CD4-positive, CD25-positive, alpha-beta regulatory T cell (primary cell): ENCODE measurements at regions not wholly inside any gene's neighbourhood (a gene's known extent, or its start where the extent isn't known, plus 50 kb on each side); places are given as distances from the start of the nearest gene placed in this dataset.

Source experiments
- ATAC-seq, 2 donors: fragments of 150-1000 bp; cut with Tn5 transposase; one replicate each; pipeline ENCODE4 v1.10.0; 2021; ENCODE audit warnings: low read depth in 2 of 2, moderate number of reproducible peaks in 2 of 2, moderate library complexity in 1 of 2
- DNase-seq, 3 donors: peaks; one replicate each; pipeline versions ENCODE4 v3.0.0 to v3.0.0-alpha.2; 2012 to 2022; ENCODE audit warnings: mixed read lengths in 1 of 3
- H3K27ac ChIP-seq: one replicate; pipeline ENCODE4 v1.7.0; 2013; ENCODE audit warnings: mild to moderate bottlenecking, low read length; ENCODE audit not compliant: insufficient read depth, poor library complexity, severe bottlenecking
- H3K27me3 ChIP-seq: one replicate; pipeline ENCODE4 v1.7.0; 2013; ENCODE audit warnings: low read length; ENCODE audit not compliant: control insufficient read depth, insufficient read depth
- H3K36me3 ChIP-seq: one replicate; pipeline ENCODE4 v1.7.0; 2013; ENCODE audit warnings: mild to moderate bottlenecking, low read length, moderate library complexity; ENCODE audit not compliant: control insufficient read depth, insufficient read depth
- H3K4me1 ChIP-seq: 2 replicates; pipeline ENCODE4 v1.7.0; 2013; ENCODE audit warnings: mild to moderate bottlenecking, low read length; ENCODE audit not compliant: insufficient read depth, control insufficient read depth, poor library complexity, severe bottlenecking
- H3K4me3 ChIP-seq: one replicate; pipeline ENCODE4 v1.7.0; 2013; ENCODE audit warnings: low read depth, mild to moderate bottlenecking, low read length, moderate library complexity
- H3K9me3 ChIP-seq, 2 experiments: 1 replicate in 1 of 2; 2 replicates in 1 of 2; pipeline ENCODE4 v1.7.0; 2013; ENCODE audit warnings: low read length in 2 of 2, mild to moderate bottlenecking in 1 of 2, moderate library complexity in 1 of 2; ENCODE audit not compliant: control insufficient read depth in 2 of 2
- H3K27ac Mint-ChIP-seq, 3 donors: one replicate each; pipeline ENCODE4 v1.8.0; 2020 to 2022; ENCODE audit warnings: mild to moderate bottlenecking in 3 of 3, mixed read lengths in 3 of 3, moderate library complexity in 2 of 3
- H3K27me3 Mint-ChIP-seq: one replicate; pipeline ENCODE4 v1.8.0; 2022; ENCODE audit warnings: mild to moderate bottlenecking, mixed read lengths
- H3K36me3 Mint-ChIP-seq: one replicate; pipeline ENCODE4 v1.8.0; 2020; ENCODE audit warnings: mixed read lengths
- H3K4me1 Mint-ChIP-seq, 4 donors: one replicate each; pipeline ENCODE4 v1.8.0; 2020 to 2022; ENCODE audit warnings: mixed read lengths in 4 of 4, mild to moderate bottlenecking in 1 of 4
- H3K4me3 Mint-ChIP-seq, 4 donors: one replicate each; pipeline ENCODE4 v1.8.0; 2020 to 2022; ENCODE audit warnings: mild to moderate bottlenecking in 4 of 4, mixed read lengths in 4 of 4, moderate library complexity in 3 of 4
- H3K9me3 Mint-ChIP-seq, 7 donors: one replicate each; pipeline ENCODE4 v1.8.0; 2020 to 2022; ENCODE audit warnings: mixed read lengths in 7 of 7, mild to moderate bottlenecking in 3 of 7, moderate library complexity in 2 of 7

DNA sequence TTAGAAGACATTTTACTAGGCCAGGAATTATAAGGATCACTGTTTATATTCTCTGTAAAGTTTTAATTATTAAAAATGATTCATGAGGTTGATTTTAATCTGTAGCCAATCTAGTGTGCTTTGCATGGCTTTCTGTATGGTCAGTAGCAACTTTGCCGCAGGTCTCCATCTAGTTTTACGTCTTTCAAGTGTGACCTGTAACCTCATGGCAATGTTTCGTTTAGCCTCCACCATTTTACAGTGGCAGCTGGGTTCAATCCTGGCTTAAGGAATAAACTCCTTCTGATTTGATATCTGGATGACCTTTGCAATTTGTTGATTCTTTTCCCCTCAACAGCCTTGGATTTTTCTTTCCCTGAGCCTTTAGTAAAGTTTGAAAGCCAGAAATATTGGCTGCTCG is 434.5 kb upstream of the CDH9 start:
- Histone ChIP-seq H3K27ac (no peak overlapping the region), H3K27me3 (no peaks in the 10 kb centered on the region), H3K4me1 (no peaks in the 10 kb centered on the region), H3K36me3 (no peaks in the 10 kb centered on the region), H3K9me3 (peaks cover 4 to 9% of the 10 kb centered on the region in 2 experiments), H3K4me3 (no peak overlapping the region)
- Mint-ChIP-seq H3K9me3 (peaks cover 0 to 16% (median 3%) of the 10 kb centered on the region in 7 donors), H3K36me3 (no peaks in the 10 kb centered on the region), H3K4me3 (no peak overlapping the region), H3K27ac (no peak overlapping the region), H3K27me3 (no peaks in the 10 kb centered on the region), H3K4me1 (no peaks in the 10 kb centered on the region)
- DNase-seq (no peak), ATAC-seq (no peak)

DNA sequence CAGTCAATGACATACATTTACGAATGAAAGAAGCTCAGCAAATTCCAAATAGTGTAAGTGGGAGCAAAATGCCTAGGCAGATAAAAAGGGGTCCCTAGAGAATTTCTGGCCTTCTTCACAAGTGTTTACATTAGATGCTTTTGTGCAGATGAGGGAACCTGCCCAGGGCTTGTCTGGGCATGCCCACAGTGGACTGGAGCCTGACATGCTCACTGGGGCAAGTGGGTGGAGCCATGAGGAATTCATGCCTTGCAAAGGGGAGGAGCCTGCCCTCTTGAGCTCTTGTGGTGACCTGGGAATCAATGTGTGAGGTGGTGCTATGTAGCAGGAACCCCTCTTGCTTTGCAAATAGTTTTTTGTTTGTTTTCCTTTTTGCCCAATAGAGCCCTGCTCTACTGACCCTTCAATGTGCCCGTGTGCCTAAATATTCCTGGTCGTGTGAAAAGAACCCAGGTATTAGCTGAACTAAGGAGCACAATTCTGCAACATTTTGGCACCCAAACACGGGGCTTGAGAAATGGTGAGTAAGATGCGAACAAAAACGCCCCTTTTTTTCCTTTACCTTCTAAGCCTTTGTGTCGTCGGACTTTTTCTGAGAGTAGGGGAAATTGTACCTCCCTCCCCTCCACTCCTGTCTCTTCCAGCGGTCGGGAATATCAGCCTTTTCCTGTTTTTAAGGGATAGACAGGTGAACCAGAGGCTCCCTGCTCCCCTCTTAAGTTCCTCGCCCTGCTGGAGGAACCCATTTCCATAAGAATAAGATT is 433.8 kb upstream of the CDH9 start:
- no peak for ATAC-seq
- Mint-ChIP-seq H3K27me3 (no peaks in the 10 kb centered on the region), H3K36me3 (no peaks in the 10 kb centered on the region), H3K9me3 (peaks cover 0 to 13% (median 2%) of the 10 kb centered on the region in 7 donors), H3K27ac (no peak overlapping the region), H3K4me3 (no peak overlapping the region), H3K4me1 (no peaks in the 10 kb centered on the region)
- DNase-seq: peak in 1 of 3 donors; percentile 10
- Histone ChIP-seq H3K27me3 (no peaks in the 10 kb centered on the region), H3K4me3 (no peak overlapping the region), H3K9me3 (peaks cover 4% of the 10 kb centered on the region in 2 experiments), H3K4me1 (no peaks in the 10 kb centered on the region), H3K36me3 (no peaks in the 10 kb centered on the region), H3K27ac (no peak overlapping the region)

- ATAC-seq: no peak
- no peak overlapping the region for H3K4me3 ChIP-seq
- H3K36me3 Mint-ChIP-seq: no peaks in the 10 kb centered on the region
- peaks cover 0 to 16% (median 3%) of the 10 kb centered on the region in 7 donors for H3K9me3 Mint-ChIP-seq
- no peaks in the 10 kb centered on the region for H3K4me1 Mint-ChIP-seq
- no peak for DNase-seq
- H3K27ac Mint-ChIP-seq: no peak overlapping the region
- no peaks in the 10 kb centered on the region for H3K36me3 ChIP-seq
- H3K27me3 Mint-ChIP-seq: no peaks in the 10 kb centered on the region
- no peaks in the 10 kb centered on the region for H3K4me1 ChIP-seq
- no peak overlapping the region for H3K27ac ChIP-seq
- peaks cover 0 to 10% of the 10 kb centered on the region in 2 experiments for H3K9me3 ChIP-seq
- H3K27me3 ChIP-seq: no peaks in the 10 kb centered on the region
- H3K4me3 Mint-ChIP-seq: no peak overlapping the region
These were observed 428.6 kb upstream of the CDH9 start for GRCh38 chr5:27466959-27467358.

DNA sequence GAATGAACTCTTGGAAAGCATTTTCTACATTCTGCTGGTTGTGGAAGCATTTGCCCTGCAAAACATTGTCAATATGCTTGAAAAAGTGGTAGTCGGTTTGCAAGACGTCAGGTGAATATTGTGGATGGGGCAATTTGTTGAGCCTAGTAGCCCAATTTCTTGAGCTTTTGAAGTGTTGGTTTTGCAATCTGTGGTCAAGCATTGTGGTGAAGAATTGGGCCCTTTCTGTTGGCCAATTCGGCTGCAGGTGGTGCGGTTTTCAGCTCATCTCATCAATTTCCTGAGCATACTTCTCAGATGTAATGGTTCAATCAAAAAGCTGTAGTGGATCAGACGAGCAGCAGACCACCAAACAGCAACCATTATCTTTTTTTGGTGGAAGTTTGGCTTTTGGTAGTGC is 426.8 kb upstream of the CDH9 start:
- Mint-ChIP-seq H3K9me3 (peaks cover 0 to 18% (median 3%) of the 10 kb centered on the region in 7 donors), H3K4me3 (no peak overlapping the region)

DNA sequence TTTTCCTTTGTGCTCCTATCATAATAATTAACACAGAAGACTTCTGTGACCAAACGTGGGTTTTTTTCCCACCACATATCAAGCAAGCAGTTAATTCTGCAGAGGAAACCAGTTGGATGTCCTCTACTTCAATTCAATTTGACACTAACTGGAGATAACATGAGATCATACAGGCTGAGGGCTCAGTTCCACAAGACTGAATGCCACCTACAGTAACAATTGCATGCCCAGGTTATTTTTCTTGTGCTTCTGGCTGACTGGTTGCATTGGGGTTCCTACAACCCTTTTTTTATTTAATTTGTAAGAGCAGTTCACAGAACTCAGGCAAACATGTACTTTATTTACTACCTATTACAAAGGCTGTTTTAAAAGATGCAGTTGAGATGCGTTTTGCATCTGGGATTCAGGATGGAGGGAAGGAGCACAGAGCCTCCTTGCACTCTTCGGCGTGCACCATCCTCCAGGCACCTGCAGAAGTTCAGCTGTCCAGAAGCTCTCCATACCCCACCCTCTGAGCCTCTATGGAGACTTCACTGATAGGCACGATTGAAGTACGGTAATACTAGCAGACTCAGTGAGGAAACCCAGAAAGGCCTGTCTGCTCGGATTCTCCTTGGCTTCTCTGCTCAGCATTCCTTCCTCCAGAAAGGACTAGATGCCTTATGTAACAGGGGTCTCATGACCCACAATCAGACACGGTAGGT is 425.2 kb upstream of the CDH9 start:
- H3K9me3 Mint-ChIP-seq: peaks cover 0 to 18% (median 3%) of the 10 kb centered on the region in 7 donors

More for the DNA sequence above, 426.8 kb upstream of the CDH9 start:
- no peak for ATAC-seq
- Mint-ChIP-seq H3K4me1 (no peaks in the 10 kb centered on the region), H3K27me3 (no peaks in the 10 kb centered on the region), H3K27ac (no peak overlapping the region), H3K36me3 (no peaks in the 10 kb centered on the region)
- H3K27me3 ChIP-seq: no peaks in the 10 kb centered on the region
- H3K36me3 ChIP-seq: no peaks in the 10 kb centered on the region
- no peak for DNase-seq
- peaks cover 0 to 10% of the 10 kb centered on the region in 2 experiments for H3K9me3 ChIP-seq
- H3K27ac ChIP-seq: no peak overlapping the region
- no peaks in the 10 kb centered on the region for H3K4me1 ChIP-seq
- no peak overlapping the region for H3K4me3 ChIP-seq

DNA sequence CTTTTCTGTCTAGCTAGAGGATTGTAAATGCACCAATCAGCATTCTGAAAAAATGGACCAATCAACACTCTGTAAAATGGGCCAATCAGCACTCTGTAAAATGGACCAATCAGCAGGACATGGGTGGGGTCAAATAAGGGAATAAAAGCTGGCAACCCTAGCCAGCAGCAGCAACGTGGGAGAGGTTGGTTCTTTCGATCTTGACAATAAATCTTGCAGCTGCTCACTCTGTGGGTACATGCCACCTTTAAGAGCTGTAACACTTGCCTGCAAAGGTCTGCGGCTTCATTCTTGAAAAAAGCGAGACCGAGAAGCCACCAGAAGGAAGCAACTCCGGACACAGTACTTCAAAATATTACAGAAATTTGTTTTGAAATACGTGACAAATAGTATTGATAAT is 424.6 kb upstream of the CDH9 start:
- Mint-ChIP-seq H3K27ac (no peak overlapping the region), H3K4me3 (no peak overlapping the region), H3K4me1 (no peaks in the 10 kb centered on the region), H3K27me3 (no peaks in the 10 kb centered on the region), H3K9me3 (peaks cover 0 to 18% (median 3%) of the 10 kb centered on the region in 7 donors), H3K36me3 (no peaks in the 10 kb centered on the region)
- H3K4me3 ChIP-seq: no peak overlapping the region
- no peaks in the 10 kb centered on the region for H3K36me3 ChIP-seq
- ATAC-seq: no peak
- no peak overlapping the region for H3K27ac ChIP-seq
- no peaks in the 10 kb centered on the region for H3K4me1 ChIP-seq
- H3K27me3 ChIP-seq: no peaks in the 10 kb centered on the region
- DNase-seq: no peak
- H3K9me3 ChIP-seq: peaks cover 0 to 14% of the 10 kb centered on the region in 2 experiments

More for the DNA sequence above, 425.2 kb upstream of the CDH9 start:
- Histone ChIP-seq H3K36me3 (no peaks in the 10 kb centered on the region), H3K27ac (no peak overlapping the region), H3K4me3 (no peak overlapping the region), H3K4me1 (no peaks in the 10 kb centered on the region), H3K27me3 (no peaks in the 10 kb centered on the region), H3K9me3 (peaks cover 0 to 14% of the 10 kb centered on the region in 2 experiments)
- Mint-ChIP-seq H3K4me1 (no peaks in the 10 kb centered on the region), H3K36me3 (no peaks in the 10 kb centered on the region), H3K27me3 (no peaks in the 10 kb centered on the region), H3K27ac (no peak overlapping the region), H3K4me3 (no peak overlapping the region)
- no peak for ATAC-seq
- DNase-seq: no peak

GRCh38 chr5:27458287-27458686 is 419.9 kb upstream of the CDH9 start:
- Mint-ChIP-seq H3K36me3 (no peaks in the 10 kb centered on the region), H3K27me3 (no peaks in the 10 kb centered on the region), H3K4me3 (no peak overlapping the region)

More at GRCh38 chr5:27458287-27458686, 419.9 kb upstream of the CDH9 start:
- Histone ChIP-seq H3K9me3 (peaks cover 0 to 9% of the 10 kb centered on the region in 2 experiments), H3K27me3 (no peaks in the 10 kb centered on the region), H3K4me3 (no peak overlapping the region), H3K27ac (no peak overlapping the region), H3K36me3 (no peaks in the 10 kb centered on the region), H3K4me1 (no peaks in the 10 kb centered on the region)
- ATAC-seq (no peak), DNase-seq (no peak)
- Mint-ChIP-seq H3K9me3 (peaks cover 0 to 11% (median 0%) of the 10 kb centered on the region in 7 donors), H3K27ac (no peak overlapping the region), H3K4me1 (no peaks in the 10 kb centered on the region)
